Right renal cortex interstitium (tissue), 3 donors: ENCODE measurements at regions not wholly inside any gene's neighbourhood (a gene's known extent, or its start where the extent isn't known, plus 50 kb on each side); places are given as distances from the start of the nearest gene placed in this dataset.

Experiments
- DNase-seq, 3 donors: peaks; one replicate each; pipeline ENCODE4 v3.0.0-alpha.2; 2013; ENCODE audit warnings: low read depth in 3 of 3, low spot score in 2 of 3

- no peak for DNase-seq
Measured at GRCh38 chr2:62596061-62596921, 90.3 kb upstream of the TMEM17 start.

GRCh38 chr2:62595474-62595873, 89.5 kb upstream of the TMEM17 start:
- no peak for DNase-seq

GRCh38 chr2:62593825-62594224, 87.8 kb upstream of the TMEM17 start:
- no peak for DNase-seq

GRCh38 chr2:62591491-62591890, 85.5 kb upstream of the TMEM17 start:
- DNase-seq: no peak

GRCh38 chr2:62589691-62590356, 83.8 kb upstream of the TMEM17 start:
- no peak for DNase-seq

- DNase-seq: no peak
Measured at GRCh38 chr2:62587592-62587991, 81.6 kb upstream of the TMEM17 start.

GRCh38 chr2:62586981-62587380, 81.0 kb upstream of the TMEM17 start:
- no peak for DNase-seq

- DNase-seq: no peak
Measured at GRCh38 chr2:62578803-62579640, 73.0 kb upstream of the TMEM17 start.

GRCh38 chr2:62577994-62578781, 72.2 kb upstream of the TMEM17 start:
- DNase-seq: no peak

- no peak for DNase-seq
Measured at GRCh38 chr2:62576276-62576939, 70.4 kb upstream of the TMEM17 start.

GRCh38 chr2:62573936-62574335, 67.9 kb upstream of the TMEM17 start:
- DNase-seq: no peak

GRCh38 chr2:62573137-62573731, 67.2 kb upstream of the TMEM17 start:
- DNase-seq: no peak

- no peak for DNase-seq
Measured at GRCh38 chr2:62570861-62571698, 65.1 kb upstream of the TMEM17 start.

- DNase-seq: peak in 2 of 3 donors; percentile 23 to 32
Measured at GRCh38 chr2:62569907-62570841, 64.2 kb upstream of the TMEM17 start.

GRCh38 chr2:62568983-62569837, 63.2 kb upstream of the TMEM17 start:
- no peak for DNase-seq

- no peak for DNase-seq
Measured at GRCh38 chr2:62568074-62568473, 62.1 kb upstream of the TMEM17 start.

- DNase-seq: no peak
Measured at GRCh38 chr2:62567669-62568068, 61.7 kb upstream of the TMEM17 start.
